SK-N-SH treated with all-trans-retinoic acid at 6 μM for 48 hours (cell line): ENCODE measurements at regions not wholly inside any gene's neighbourhood (a gene's known extent, or its start where the extent isn't known, plus 50 kb on each side); places are given as distances from the start of the nearest gene placed in this dataset.

Source experiments
- ATAC-seq: fragments of 200-7000 bp; cut with Tn5 transposase; 3 replicates; pipeline ENCODE4 v1.9.1; 2020; ENCODE audit warnings: mild to moderate bottlenecking, moderate library complexity
- BACH2 ChIP-seq: fragments of 250-450 bp; sonication (Bioruptor Pico); IDR thresholded peaks from 2 replicates; pipeline ENCODE4 v1.9.0; 2021; ENCODE audit warnings: mild to moderate bottlenecking, borderline replicate concordance
- CREB5 ChIP-seq: fragments of 250-450 bp; sonication (Bioruptor Pico); IDR thresholded peaks from 2 replicates; pipeline ENCODE4 v1.5.1; 2020; ENCODE audit warnings: low read depth, mild to moderate bottlenecking, moderate library complexity
- CSDC2 ChIP-seq: fragments of 250-450 bp; sonication (Bioruptor Pico); IDR thresholded peaks from 2 replicates; pipeline ENCODE4 v1.5.0; 2020; ENCODE audit warnings: mild to moderate bottlenecking, moderate library complexity
- CSRNP3 ChIP-seq: fragments of 250-450 bp; sonication (Bioruptor Pico); IDR thresholded peaks from 2 replicates; pipeline ENCODE4 v1.5.1; 2021; ENCODE audit warnings: mild to moderate bottlenecking, moderate library complexity
- ESRRG ChIP-seq: fragments of 250-450 bp; sonication (Bioruptor Pico); IDR thresholded peaks from 2 replicates; pipeline ENCODE4 v1.6.1; 2021; ENCODE audit warnings: mild to moderate bottlenecking
- GLIS3 ChIP-seq: fragments of 250-450 bp; sonication (Bioruptor Pico); IDR thresholded peaks from 2 replicates; pipeline ENCODE4 v1.5.0; 2020; ENCODE audit warnings: mild to moderate bottlenecking, moderate library complexity
- PATZ1 ChIP-seq: fragments of 250-450 bp; sonication (Bioruptor Pico); IDR thresholded peaks from 2 replicates; pipeline ENCODE4 v1.8.0; 2020; ENCODE audit warnings: mild to moderate bottlenecking, moderate library complexity, borderline replicate concordance
- POU6F1 ChIP-seq: fragments of 250-450 bp; sonication (Bioruptor Pico); IDR thresholded peaks from 2 replicates; pipeline ENCODE4 v1.8.0; 2021; ENCODE audit warnings: low read depth, mild to moderate bottlenecking, moderate library complexity, borderline replicate concordance
- RARB ChIP-seq: fragments of 250-450 bp; sonication (Bioruptor Pico); IDR thresholded peaks from 2 replicates; pipeline ENCODE4 v1.8.0; 2021; ENCODE audit warnings: mild to moderate bottlenecking, moderate library complexity
- SNAI2 ChIP-seq: fragments of 250-450 bp; sonication (Bioruptor Pico); IDR thresholded peaks from 2 replicates; pipeline ENCODE4 v1.5.0; 2020; ENCODE audit warnings: mild to moderate bottlenecking, moderate library complexity
- TCF4 ChIP-seq: fragments of 250-450 bp; sonication (Bioruptor Pico); IDR thresholded peaks from 2 replicates; pipeline ENCODE4 v1.8.0; 2021; ENCODE audit warnings: mild to moderate bottlenecking, moderate library complexity, borderline replicate concordance
- TOX ChIP-seq: fragments of 250-450 bp; sonication (Bioruptor Pico); IDR thresholded peaks from 2 replicates; pipeline ENCODE4 v1.8.0; 2021; ENCODE audit warnings: mild to moderate bottlenecking, moderate library complexity, borderline replicate concordance
- TSHZ2 ChIP-seq: fragments of 250-450 bp; sonication (Bioruptor Pico); IDR thresholded peaks from 2 replicates; pipeline ENCODE4 v1.5.0; 2020; ENCODE audit warnings: mild to moderate bottlenecking, moderate library complexity
- ZC3H10 ChIP-seq: fragments of 250-450 bp; sonication (Bioruptor Pico); IDR thresholded peaks from 2 replicates; pipeline ENCODE4 v1.5.1; 2021; ENCODE audit warnings: mild to moderate bottlenecking, moderate library complexity
- ZFP3 ChIP-seq: fragments of 250-450 bp; sonication (Bioruptor Pico); IDR thresholded peaks from 2 replicates; pipeline ENCODE4 v1.5.0; 2020; ENCODE audit warnings: mild to moderate bottlenecking, moderate library complexity
- ZFP30 ChIP-seq: fragments of 450-650 bp; formaldehyde crosslinking; IDR thresholded peaks from 2 replicates; pipeline ENCODE4 v1.5.0; 2022; ENCODE audit warnings: mild to moderate bottlenecking, moderate library complexity
- ZNF565 ChIP-seq: fragments of 450-650 bp; formaldehyde crosslinking; conservative IDR thresholded peaks from 2 replicates; pipeline ENCODE4 v1.5.0; 2020; ENCODE audit warnings: low read depth, mild to moderate bottlenecking, moderate library complexity
- ZNF70 ChIP-seq: fragments of 450-650 bp; formaldehyde crosslinking; IDR thresholded peaks from 2 replicates; pipeline ENCODE4 v1.5.0; 2020; ENCODE audit warnings: mild to moderate bottlenecking, moderate library complexity
- ZNF8 ChIP-seq: fragments of 450-650 bp; formaldehyde crosslinking; IDR thresholded peaks from 2 replicates; pipeline ENCODE4 v1.5.0; 2020; ENCODE audit warnings: mild to moderate bottlenecking, moderate library complexity

GRCh38 chr4:178385481-178385880 is 943.2 kb upstream of the AGA start (continued):
- no peak for TF ChIP-seq PATZ1 (CRISPR knock-in tag)
- TF ChIP-seq BACH2 (CRISPR knock-in tag) = no peak
- no peak for TF ChIP-seq ZFP30 (CRISPR knock-in tag)
- no peak for TF ChIP-seq ZC3H10
- no peak for TF ChIP-seq RARB (CRISPR knock-in tag)
- TF ChIP-seq ESRRG (CRISPR knock-in tag) = no peak

- TF ChIP-seq RARB (CRISPR knock-in tag) (no peak), ZNF8 (CRISPR knock-in tag) (no peak), TOX (CRISPR knock-in tag) (no peak), CSRNP3 (no peak), TCF4 (no peak), ZC3H10 (no peak), ZNF565 (CRISPR knock-in tag) (no peak), CSDC2 (CRISPR knock-in tag) (no peak), BACH2 (CRISPR knock-in tag) (no peak), ESRRG (CRISPR knock-in tag) (no peak), ZFP30 (CRISPR knock-in tag) (no peak)
- ATAC-seq = no peak
Observed at GRCh38 chr4:178387756-178388155, 945.5 kb upstream of the AGA start.

GRCh38 chr4:178395798-178396197 is 953.6 kb upstream of the AGA start:
- ATAC-seq = no peak
- TF ChIP-seq ESRRG (CRISPR knock-in tag) (no peak), GLIS3 (CRISPR knock-in tag) (no peak), POU6F1 (CRISPR knock-in tag) (no peak), CSRNP3 (no peak)

- ATAC-seq = no peak
- TF ChIP-seq RARB (CRISPR knock-in tag) = no peak
- no peak for TF ChIP-seq ZNF70 (CRISPR knock-in tag)
- TF ChIP-seq TSHZ2 (CRISPR knock-in tag) = no peak
- no peak for TF ChIP-seq TCF4
- no peak for TF ChIP-seq TOX (CRISPR knock-in tag)
- no peak for TF ChIP-seq ZFP3
- no peak for TF ChIP-seq ZC3H10
Observed at GRCh38 chr4:178412455-178412854, 970.2 kb upstream of the AGA start.

- ATAC-seq = no peak
- TF ChIP-seq RARB (CRISPR knock-in tag) (no peak), TSHZ2 (CRISPR knock-in tag) (no peak), SNAI2 (CRISPR knock-in tag) (no peak), TOX (CRISPR knock-in tag) (no peak), ZC3H10 (no peak), CREB5 (CRISPR knock-in tag) (no peak), ZNF8 (CRISPR knock-in tag) (no peak)
Observed at GRCh38 chr4:178414042-178414441, 971.8 kb upstream of the AGA start.
